ENCODE measurements at regions not wholly inside any gene's neighbourhood (a gene's known extent, or its start where the extent isn't known, plus 50 kb on each side); places are given as distances from the start of the nearest gene placed in this dataset.

GRCh38 chr1:4565801-4566449 lies 88.5 kb upstream of the AJAP1 start:
- no peak for TF ChIP-seq CTCF (IDR thresholded peaks at IDR 0.05; ENCODE audit: low read depth, low read length)
- H3K4me3 ChIP-seq (ENCODE audit: low read depth, low read length), result no peak overlapping the region

GRCh38 chr1:4571263-4571662 lies 83.1 kb upstream of the AJAP1 start:
- no peak for TF ChIP-seq CTCF (IDR thresholded peaks at IDR 0.05; ENCODE audit: low read depth, low read length)
- no peak overlapping the region for H3K4me3 ChIP-seq (ENCODE audit: low read depth, low read length)

- no peak for TF ChIP-seq CTCF (IDR thresholded peaks at IDR 0.05; ENCODE audit: low read depth, low read length)
- H3K4me3 ChIP-seq (ENCODE audit: low read depth, low read length), result no peak overlapping the region
These were observed 80.9 kb upstream of the AJAP1 start for GRCh38 chr1:4573526-4573925.

- no peak overlapping the region for H3K4me3 ChIP-seq (ENCODE audit: low read depth, low read length)
- TF ChIP-seq CTCF (IDR thresholded peaks at IDR 0.05; ENCODE audit: low read depth, low read length), result no peak
These were observed 72.6 kb upstream of the AJAP1 start for GRCh38 chr1:4581807-4582206.

- H3K4me3 ChIP-seq (ENCODE audit: low read depth, low read length), result no peak overlapping the region
These were observed 70.0 kb upstream of the AJAP1 start for GRCh38 chr1:4584449-4584848.

GRCh38 chr1:4585216-4585615 lies 69.2 kb upstream of the AJAP1 start:
- H3K4me3 ChIP-seq (ENCODE audit: low read depth, low read length), result no peak overlapping the region
- TF ChIP-seq CTCF (IDR thresholded peaks at IDR 0.05; ENCODE audit: low read depth, low read length), result 0 out of 2 replicates have a peak, but pooled peaks have one; percentile 8

More at GRCh38 chr1:4584449-4584848, 70.0 kb upstream of the AJAP1 start:
- no peak for TF ChIP-seq CTCF (IDR thresholded peaks at IDR 0.05; ENCODE audit: low read depth, low read length)

- TF ChIP-seq CTCF (IDR thresholded peaks at IDR 0.05; ENCODE audit: low read depth, low read length), result no peak
- no peak overlapping the region for H3K4me3 ChIP-seq (ENCODE audit: low read depth, low read length)
These were observed 68.7 kb upstream of the AJAP1 start for GRCh38 chr1:4585705-4586104.
